ENCODE measurements at regions not wholly inside any gene's neighbourhood (a gene's known extent, or its start where the extent isn't known, plus 50 kb on each side); places are given as distances from the start of the nearest gene placed in this dataset.

DNA sequence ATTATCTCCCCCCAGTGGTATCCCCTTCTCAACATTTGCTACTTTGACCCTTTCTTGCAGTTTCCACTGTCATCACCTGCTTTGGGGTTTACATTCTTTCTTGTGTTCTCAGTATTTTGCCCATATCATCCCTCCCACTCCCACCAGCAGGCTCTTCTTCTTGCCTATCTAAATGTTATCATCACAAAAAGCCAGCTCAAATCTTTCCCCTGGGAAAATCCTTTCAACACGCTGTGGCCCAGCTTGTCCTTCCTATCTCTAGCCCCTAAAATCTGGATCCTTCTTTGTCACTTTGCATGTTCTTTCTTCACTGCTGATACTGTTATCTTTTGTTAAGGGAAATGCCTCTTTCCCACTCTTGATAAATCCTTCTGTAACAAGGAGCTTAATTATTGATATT, 138.2 kb downstream of the RAD51AP2 start:
- no peaks in the 10 kb centered on the region for H3K36me3 Mint-ChIP-seq (ENCODE audit: low read depth)
- Histone ChIP-seq H3K9me3 (ENCODE audit: control insufficient read depth, low read length) (no peaks in the 10 kb centered on the region), H3K4me3 (ENCODE audit: low read length) (no peak overlapping the region), H3K27me3 (ENCODE audit: control insufficient read depth, insufficient read depth, low read length, poor library complexity, severe bottlenecking) (peaks cover 95% of the 10 kb centered on the region), H3K36me3 (ENCODE audit: control insufficient read depth, insufficient read depth, low read length) (no peaks in the 10 kb centered on the region), H3K4me1 (ENCODE audit: control insufficient read depth, insufficient read depth, low read length) (no peaks in the 10 kb centered on the region), H3K9ac (ENCODE audit: extremely low read depth, low read length, poor library complexity, severe bottlenecking) (no peak overlapping the region), H3K27ac (ENCODE audit: low read depth, low read length) (no peak overlapping the region)
- WGBS, 2 experiments (ENCODE audit: insufficient coverage in 1 of 2, insufficient read length in 1 of 2), result 19 to 56% methylated on average over 1 of the region's 1 CpG
- no peak overlapping the region for H3K27ac Mint-ChIP-seq
- no peak for TF ChIP-seq CTCF (conservative IDR thresholded peaks at IDR 0.05)
- H3K4me3 Mint-ChIP-seq, result no peak overlapping the region
- peaks cover 49% of the 10 kb centered on the region for H3K27me3 Mint-ChIP-seq (ENCODE audit: insufficient read depth)
- H3K4me1 Mint-ChIP-seq, result peaks cover 38% of the 10 kb centered on the region
- no peaks in the 10 kb centered on the region for H3K9me3 Mint-ChIP-seq
- peak; percentile 66 for DNase-seq

DNA sequence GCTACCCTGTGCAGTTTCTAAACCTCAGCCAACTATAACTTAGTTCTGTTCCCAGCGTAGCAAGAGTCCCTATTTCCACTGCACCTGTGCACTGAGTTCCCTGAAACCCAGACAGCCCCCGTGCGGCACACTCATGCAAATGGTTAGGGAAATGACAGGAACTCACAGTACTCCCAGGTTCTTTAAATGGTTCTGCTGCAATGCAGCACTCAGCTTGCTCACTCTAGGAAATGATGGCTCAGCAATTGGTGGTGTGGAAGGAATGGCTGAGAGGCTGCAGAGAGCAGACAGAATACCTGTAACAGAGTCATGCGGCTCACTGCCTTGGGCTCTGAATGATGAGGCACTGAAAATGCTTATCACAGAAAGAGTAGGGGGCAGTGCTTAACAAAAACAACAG, 143.0 kb downstream of the RAD51AP2 start:
- no peaks in the 10 kb centered on the region for H3K9me3 ChIP-seq (ENCODE audit: control insufficient read depth, low read length)
- DNase-seq, result no peak
- peaks cover 62% of the 10 kb centered on the region for H3K27me3 ChIP-seq (ENCODE audit: control insufficient read depth, insufficient read depth, low read length, poor library complexity, severe bottlenecking)
- no peak overlapping the region for H3K4me3 ChIP-seq (ENCODE audit: low read length)
- Mint-ChIP-seq H3K4me3 (no peak overlapping the region), H3K4me1 (peaks cover 25% of the 10 kb centered on the region), H3K36me3 (ENCODE audit: low read depth) (peaks cover 7% of the 10 kb centered on the region), H3K27me3 (ENCODE audit: insufficient read depth) (peaks cover 45% of the 10 kb centered on the region), H3K27ac (no peak overlapping the region), H3K9me3 (peaks cover 11% of the 10 kb centered on the region)
- 89 to 94% methylated on average over 2 to 4 of the region's 4 CpGs for WGBS, 2 experiments (ENCODE audit: insufficient coverage in 1 of 2, insufficient read length in 1 of 2)
- H3K27ac ChIP-seq (ENCODE audit: low read depth, low read length), result no peak overlapping the region
- TF ChIP-seq CTCF (conservative IDR thresholded peaks at IDR 0.05), result no peak
- no peaks in the 10 kb centered on the region for H3K36me3 ChIP-seq (ENCODE audit: control insufficient read depth, insufficient read depth, low read length)
- H3K9ac ChIP-seq (ENCODE audit: extremely low read depth, low read length, poor library complexity, severe bottlenecking), result no peak overlapping the region
- H3K4me1 ChIP-seq (ENCODE audit: control insufficient read depth, insufficient read depth, low read length), result no peaks in the 10 kb centered on the region

- no peak for TF ChIP-seq CTCF (conservative IDR thresholded peaks at IDR 0.05)
- no peaks in the 10 kb centered on the region for H3K36me3 ChIP-seq (ENCODE audit: control insufficient read depth, insufficient read depth, low read length)
- no peak for DNase-seq
- no peaks in the 10 kb centered on the region for H3K9me3 ChIP-seq (ENCODE audit: control insufficient read depth, low read length)
- H3K27me3 Mint-ChIP-seq (ENCODE audit: insufficient read depth), result peaks cover 47% of the 10 kb centered on the region
- H3K9ac ChIP-seq (ENCODE audit: extremely low read depth, low read length, poor library complexity, severe bottlenecking), result no peak overlapping the region
- peaks cover 7% of the 10 kb centered on the region for H3K36me3 Mint-ChIP-seq (ENCODE audit: low read depth)
- H3K27ac Mint-ChIP-seq, result no peak overlapping the region
- H3K4me1 ChIP-seq (ENCODE audit: control insufficient read depth, insufficient read depth, low read length), result no peaks in the 10 kb centered on the region
- H3K9me3 Mint-ChIP-seq, result peaks cover 15% of the 10 kb centered on the region
- H3K4me3 Mint-ChIP-seq, result no peak overlapping the region
- peaks cover 57% of the 10 kb centered on the region for H3K27me3 ChIP-seq (ENCODE audit: control insufficient read depth, insufficient read depth, low read length, poor library complexity, severe bottlenecking)
- 95% methylated on average over 1 of the region's 1 CpG; no CpG with 5 or more reads in 1 of the 2 experiments for WGBS, 2 experiments (ENCODE audit: insufficient coverage in 1 of 2, insufficient read length in 1 of 2)
- H3K4me3 ChIP-seq (ENCODE audit: low read length), result no peak overlapping the region
- H3K27ac ChIP-seq (ENCODE audit: low read depth, low read length), result no peak overlapping the region
- H3K4me1 Mint-ChIP-seq, result peaks cover 15% of the 10 kb centered on the region
Observed at GRCh38 chr2:17373741-17374140, 144.5 kb downstream of the RAD51AP2 start.

Measured in endodermal cell (in vitro differentiated cells).